H1 (cell line): ENCODE measurements at regions not wholly inside any gene's neighbourhood (a gene's known extent, or its start where the extent isn't known, plus 50 kb on each side); places are given as distances from the start of the nearest gene placed in this dataset.
"Not testable (repeated sequence)": the region's sequence is repeated elsewhere in the genome, so short reads cannot be mapped to it uniquely, and the experiment has no call there.

Experiments
- CTCF ChIA-PET: fragments of 300-600 bp; sonication (Branson Sonifier 250); formaldehyde crosslinking; loops from one replicate; lab custom pipeline; 2021; ENCODE audit not compliant: partially characterized antibody; lab: Charles Lee
- POLR2A ChIA-PET: fragments of 300-600 bp; sonication (Branson Sonifier 250); formaldehyde crosslinking; loops from one replicate; lab custom pipeline; 2021; ENCODE audit warnings: inconsistent platforms; ENCODE audit not compliant: partially characterized antibody; lab: Charles Lee
- DNase-seq, 2 experiments: peaks; one replicate each; pipeline versions ENCODE4 v3.0.0 to v3.0.0-alpha.2; 2010 to 2022; ENCODE audit warnings: low spot score in 2 of 2, low read depth in 1 of 2, mixed read lengths in 1 of 2
- FAIRE-seq: peaks from 2 replicates; lab custom pipeline; 2011; peaks lifted over from hg19 to GRCh38; lab: Jason Lieb, UNC
- H2AFZ ChIP-seq: 2 replicates; pipeline ENCODE4 v1.8.1; 2012; ENCODE audit warnings: low read length, inconsistent platforms
- H2AK5ac ChIP-seq: 2 replicates; pipeline ENCODE4 v1.6.1; 2013; ENCODE audit warnings: low read depth, low read length
- H2BK120ac ChIP-seq: replicated peaks from 2 replicates; pipeline ENCODE3; 2013; ENCODE audit warnings: low read depth, low read length, inconsistent platforms
- H2BK12ac ChIP-seq: 2 replicates; pipeline ENCODE4 v1.6.1; 2013; ENCODE audit warnings: low read depth, low read length
- H2BK15ac ChIP-seq: 2 replicates; pipeline ENCODE4 v1.6.1; 2013; ENCODE audit warnings: low read length
- H2BK20ac ChIP-seq: 2 replicates; pipeline ENCODE4 v1.6.1; 2013; ENCODE audit warnings: low read length
- H2BK5ac ChIP-seq: 2 replicates; pipeline ENCODE4 v1.6.1; 2013; ENCODE audit warnings: low read depth, low read length
- H3K14ac ChIP-seq: 2 replicates; pipeline ENCODE4 v1.6.1; 2013; ENCODE audit warnings: inconsistent platforms; ENCODE audit not compliant: insufficient read length
- H3K18ac ChIP-seq: 2 replicates; pipeline ENCODE4 v1.6.1; 2013; ENCODE audit warnings: low read length; ENCODE audit errors: extremely low read depth
- H3K23ac ChIP-seq: 2 replicates; pipeline ENCODE4 v1.6.1; 2013; ENCODE audit warnings: inconsistent platforms; ENCODE audit not compliant: insufficient read length
- H3K23me2 ChIP-seq: 2 replicates; pipeline ENCODE4 v1.6.1; 2013; ENCODE audit warnings: low read depth, low read length
- H3K27ac ChIP-seq: 2 replicates; pipeline ENCODE4 v1.6.1; 2011; ENCODE audit warnings: low read depth, low read length, inconsistent platforms
- H3K27me3 ChIP-seq, 4 experiments: replicated peaks in 1 of 4; 1 replicate in 1 of 4; 2 replicates in 3 of 4; pipeline versions ENCODE4 v1.6.1 to v1.8.1; 2011 to 2013; ENCODE audit warnings: low read length in 3 of 4, mild to moderate bottlenecking in 3 of 4, inconsistent platforms in 2 of 4, mixed read lengths in 2 of 4, moderate library complexity in 1 of 4; ENCODE audit not compliant: control insufficient read depth in 3 of 4, insufficient read depth in 3 of 4; ENCODE audit errors: extremely low read depth in 1 of 4
- H3K36me3 ChIP-seq, 4 experiments: 2 replicates each; pipeline versions ENCODE4 v1.6.1 to v1.8.1; 2011 to 2013; ENCODE audit warnings: mild to moderate bottlenecking in 4 of 4, low read length in 3 of 4, moderate library complexity in 2 of 4, control low read depth in 1 of 4, inconsistent platforms in 1 of 4; ENCODE audit not compliant: insufficient read depth in 4 of 4, control insufficient read depth in 2 of 4
- H3K4ac ChIP-seq: replicated peaks from 2 replicates; pipeline ENCODE3; 2013; ENCODE audit warnings: low read length, low read depth, mixed read lengths, inconsistent platforms; ENCODE audit not compliant: insufficient read length
- H3K4me1 ChIP-seq, 4 experiments: replicated peaks in 1 of 4; 1 replicate in 1 of 4; 2 replicates in 3 of 4; pipeline versions ENCODE4 v1.6.1 to v1.8.1; 2011 to 2013; ENCODE audit warnings: low read length in 3 of 4, inconsistent platforms in 2 of 4, mixed read lengths in 1 of 4; ENCODE audit not compliant: insufficient read depth in 4 of 4, control insufficient read depth in 3 of 4
- H3K4me2 ChIP-seq, 2 experiments: 2 replicates each; pipeline versions ENCODE4 v1.6.1 to v1.8.1; 2011 to 2013; ENCODE audit warnings: low read depth in 2 of 2, low read length in 2 of 2, control low read depth in 1 of 2, inconsistent platforms in 1 of 2, mild to moderate bottlenecking in 1 of 2; ENCODE audit not compliant: insufficient read depth in 1 of 2
- H3K4me3 ChIP-seq, 4 experiments: fragments of 200-600, 300-600 bp in 1 of 4; sonication (generic), shearing (Covaris generic), sonication (Bioruptor Twin) in 1 of 4; 2 replicates each; pipeline versions ENCODE4 v1.5.1 to v1.8.1; 2011 to 2016; ENCODE audit warnings: low read length in 4 of 4, low read depth in 3 of 4, control low read depth in 2 of 4, inconsistent platforms in 2 of 4, mild to moderate bottlenecking in 2 of 4, mixed read lengths in 1 of 4, moderate library complexity in 1 of 4; ENCODE audit not compliant: insufficient read depth in 2 of 4; ENCODE audit errors: extremely low read depth in 1 of 4
- H3K56ac ChIP-seq: replicated peaks from 2 replicates; pipeline ENCODE3; 2013; ENCODE audit warnings: low read depth, mild to moderate bottlenecking, mixed read lengths, low read length, inconsistent platforms; ENCODE audit not compliant: insufficient read length
- H3K79me1 ChIP-seq: 2 replicates; pipeline ENCODE4 v1.6.1; 2013; ENCODE audit warnings: low read depth, low read length, control low read depth
- H3K79me2 ChIP-seq, 2 experiments: 2 replicates each; pipeline versions ENCODE4 v1.6.1 to v1.8.1; 2012 to 2013; ENCODE audit warnings: low read length in 2 of 2, mild to moderate bottlenecking in 2 of 2, inconsistent platforms in 1 of 2; ENCODE audit not compliant: insufficient read depth in 2 of 2, control insufficient read depth in 1 of 2
- H3K9ac ChIP-seq, 4 experiments: replicated peaks in 1 of 4; 1 replicate in 1 of 4; 2 replicates in 3 of 4; pipeline versions ENCODE4 v1.6.1 to v1.8.1; 2011 to 2013; ENCODE audit warnings: low read depth in 3 of 4, low read length in 3 of 4, control low read depth in 2 of 4, mild to moderate bottlenecking in 2 of 4, moderate library complexity in 2 of 4, inconsistent platforms in 1 of 4; ENCODE audit errors: extremely low read depth in 1 of 4
- H3K9me3 ChIP-seq, 2 experiments: 2 replicates each; pipeline versions ENCODE4 v1.6.1 to v1.8.1; 2012 to 2013; ENCODE audit warnings: mild to moderate bottlenecking in 2 of 2, moderate library complexity in 2 of 2, control low read depth in 1 of 2, inconsistent platforms in 1 of 2, low read depth in 1 of 2, low read length in 1 of 2, mixed read lengths in 1 of 2; ENCODE audit not compliant: insufficient read depth in 2 of 2
- H4K20me1 ChIP-seq, 2 experiments: replicated peaks in 1 of 2; 2 replicates each; pipeline versions ENCODE3 to v1.8.1; 2011 to 2013; ENCODE audit warnings: inconsistent platforms in 2 of 2, low read length in 2 of 2, mild to moderate bottlenecking in 1 of 2; ENCODE audit not compliant: insufficient read depth in 2 of 2, control insufficient read depth in 1 of 2
- H4K5ac ChIP-seq: 2 replicates; pipeline ENCODE4 v1.6.1; 2013; ENCODE audit warnings: low read length, low read depth, mixed read lengths, inconsistent platforms; ENCODE audit not compliant: insufficient read length
- H4K8ac ChIP-seq: 2 replicates; pipeline ENCODE4 v1.8.0; 2013; ENCODE audit warnings: mild to moderate bottlenecking, moderate library complexity, low read length, inconsistent platforms; ENCODE audit not compliant: insufficient read depth; ENCODE audit errors: extremely low read depth
- H4K91ac ChIP-seq: replicated peaks from 2 replicates; pipeline ENCODE3; 2013; ENCODE audit warnings: low read length, mixed read lengths, inconsistent platforms; ENCODE audit not compliant: insufficient read length
- WGBS, 2 experiments: shearing (Covaris generic) in 1 of 2; methylation state at CpG; one replicate each; pipeline versions ENCODE4 v1.1.6 to v1.1.7; 2013 to 2015; ENCODE audit warnings: low lambda C conversion rate in 2 of 2, mixed read lengths in 2 of 2, inconsistent platforms in 1 of 2, low coverage in 1 of 2, missing lambda C conversion rate in 1 of 2; ENCODE audit not compliant: insufficient replicate concordance in 2 of 2, insufficient coverage in 1 of 2, insufficient read length in 1 of 2; ENCODE audit errors: extremely low coverage in 1 of 2, missing lambda C conversion rate in 1 of 2; 5-methylcytosine and 5-hydroxymethylcytosine counted together

DNA sequence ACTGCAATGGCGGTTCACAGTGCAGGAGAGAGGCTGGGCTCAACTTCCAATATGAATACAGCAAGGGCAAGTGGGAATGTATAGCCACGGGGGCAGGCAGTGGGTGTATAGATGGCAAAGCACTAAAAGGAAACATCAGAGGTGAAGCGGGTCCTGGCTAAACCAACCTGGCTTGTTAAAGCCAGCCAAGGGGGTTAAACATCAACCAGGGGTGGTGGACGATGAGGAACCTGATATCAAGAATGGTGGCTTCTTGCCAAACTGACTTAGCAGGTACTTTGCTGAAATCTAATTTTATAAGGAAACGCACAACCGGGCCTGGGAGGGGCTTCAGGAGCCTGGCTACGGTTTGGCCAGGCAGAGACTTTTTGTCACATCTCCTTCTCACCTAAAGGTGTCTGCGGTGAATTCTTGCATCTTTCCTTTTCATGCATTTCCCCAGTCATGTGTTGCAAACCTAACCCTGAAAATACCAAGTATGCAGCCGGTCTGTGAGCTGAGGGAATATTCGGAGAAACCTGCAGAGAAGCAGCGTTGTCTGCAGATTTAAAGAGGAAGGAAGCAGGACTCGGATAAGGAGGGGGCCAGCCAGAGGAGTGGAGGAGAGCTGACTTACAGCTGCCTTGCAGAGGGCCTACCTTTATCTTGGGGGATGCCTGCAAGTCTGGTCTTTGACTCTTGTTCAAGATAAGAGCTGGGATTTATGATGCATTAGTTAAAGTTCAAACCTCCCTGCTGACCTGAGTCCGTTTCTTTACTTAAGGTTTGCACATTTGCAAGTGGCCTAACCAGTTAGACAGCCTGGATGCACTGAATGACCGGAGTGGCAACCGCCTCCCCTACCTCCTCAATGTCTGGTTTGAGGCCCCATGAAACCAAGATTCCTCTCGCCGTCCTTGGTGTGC is 309.1 kb upstream of the USP9Y start:
- H3K27ac ChIP-seq, H3K4me3 ChIP-seq, H2BK12ac ChIP-seq, H2BK15ac ChIP-seq, H4K5ac ChIP-seq, H3K18ac ChIP-seq, H3K9me3 ChIP-seq, H3K23ac ChIP-seq, H2AK5ac ChIP-seq, POLR2A ChIA-PET, H4K91ac ChIP-seq, H4K8ac ChIP-seq, FAIRE-seq, H2AFZ ChIP-seq, H3K56ac ChIP-seq, CTCF ChIA-PET, DNase-seq, H3K9ac ChIP-seq, H4K20me1 ChIP-seq, H3K27me3 ChIP-seq, H3K79me1 ChIP-seq, H2BK120ac ChIP-seq, H2BK20ac ChIP-seq, H3K4ac ChIP-seq, H3K4me2 ChIP-seq, H3K23me2 ChIP-seq, H3K4me1 ChIP-seq, H3K79me2 ChIP-seq, H3K36me3 ChIP-seq, H2BK5ac ChIP-seq, H3K14ac ChIP-seq: not testable (repeated sequence)
- WGBS, 2 experiments = 75% methylated on average over 13 of the region's 17 CpGs; no CpG with 5 or more reads in 1 of the 2 experiments
